ENCODE measurements at regions not wholly inside any gene's neighbourhood (a gene's known extent, or its start where the extent isn't known, plus 50 kb on each side); places are given as distances from the start of the nearest gene placed in this dataset.

GRCh38 chr13:97695684-97696083 is 257.8 kb upstream of the IPO5 start:
- Histone ChIP-seq H3K36me3 (ENCODE audit: control insufficient read depth, insufficient read depth, low read length) (no peaks in the 10 kb centered on the region), H3K4me3 (no peak overlapping the region), H3K4me1 (replicated peaks in 1 of 2; ENCODE audit: control insufficient read depth in 2 of 2, insufficient read depth in 2 of 2, low read length in 2 of 2) (no peaks in the 10 kb centered on the region), H3K9me3 (replicated peaks; ENCODE audit: control insufficient read depth, insufficient read depth, low read depth, low read length) (no peaks in the 10 kb centered on the region), H3K79me2 (ENCODE audit: control insufficient read depth, insufficient read depth, low read length) (no peaks in the 10 kb centered on the region), H2AFZ (ENCODE audit: low read depth, low read length) (no peak overlapping the region), H3K9ac (ENCODE audit: insufficient read depth in 1 of 2, low read depth in 2 of 2, low read length in 2 of 2) (no peak overlapping the region), H3K9me1 (ENCODE audit: control insufficient read depth, insufficient read depth, low read length) (no peaks in the 10 kb centered on the region), H3K27ac (ENCODE audit: extremely low read depth, low read depth, low read length) (no peak overlapping the region), H3K27me3 (ENCODE audit: control insufficient read depth in 2 of 2, insufficient read depth in 2 of 2, low read length in 2 of 2) (no peaks in the 10 kb centered on the region), H4K20me1 (replicated peaks; ENCODE audit: control insufficient read depth, insufficient read depth, low read length) (no peaks in the 10 kb centered on the region), H3K4me2 (ENCODE audit: insufficient read depth, low read length) (no peak overlapping the region)
- ATAC-seq (no peak), DNase-seq (ENCODE audit: extremely low read depth in 1 of 4, low spot score in 3 of 4) (no peak), FAIRE-seq (no peak)
- CTCF ChIA-PET (ENCODE audit: low intra/inter-chr PET ratio) = no interaction called here
- no TSS peak for BruUV-seq (replicated peaks)
- TF ChIP-seq ZNF232 (CRISPR knock-in tag; IDR thresholded peaks at IDR 0.05) (no peak), ARID1B (IDR thresholded peaks at IDR 0.05) (0 out of 2 replicates have a peak, but pooled peaks have one; percentile 10), FOSL1 (tag; conservative IDR thresholded peaks at IDR 0.05) (peak; percentile 40; the same call in 1 of the 2 replicates), ZBTB7A (IDR thresholded peaks at IDR 0.05; ENCODE audit: borderline replicate concordance, control insufficient read depth, low read depth, low read length) (no peak), ZNF77 (CRISPR knock-in tag; IDR thresholded peaks at IDR 0.05) (no peak)
- 0% methylated on average over 6 of the region's 6 CpGs for WGBS (ENCODE audit: insufficient coverage, low coverage, missing lambda C conversion rate)
- POLR2A ChIA-PET = no interaction called here
- intact Hi-C loops (cut with micrococcal nuclease) (no loop called here), in situ Hi-C loops (cut with MboI) (no loop called here)

- in situ Hi-C loops (cut with MboI) = no loop called here
- FAIRE-seq = no peak
- TF ChIP-seq ZNF174 (CRISPR knock-in tag; IDR thresholded peaks at IDR 0.05) (no peak), XRCC5 (IDR thresholded peaks at IDR 0.05; ENCODE audit: low read depth, low read length) (no peak), ZNF274 (IDR thresholded peaks at IDR 0.05; ENCODE audit: borderline replicate concordance, low read depth, low read length) (no peak), ZBTB8A (IDR thresholded peaks at IDR 0.05; ENCODE audit: partially characterized antibody) (no peak), ZNF398 (CRISPR knock-in tag; IDR thresholded peaks at IDR 0.05) (no peak), ATF3 (IDR thresholded peaks at IDR 0.05) (no peak), ATF3 (CRISPR knock-in tag; conservative IDR thresholded peaks at IDR 0.05) (no peak), BACH1 (tag; IDR thresholded peaks at IDR 0.05) (no peak), CBX2 (IDR thresholded peaks at IDR 0.05; ENCODE audit: insufficient read depth, low read length, poor library complexity, severe bottlenecking) (no peak)
These were observed 256.6 kb upstream of the IPO5 start for GRCh38 chr13:97696921-97697320.

More at GRCh38 chr13:97696921-97697320, 256.6 kb upstream of the IPO5 start:
- H3K27me3 ChIP-seq (ENCODE audit: control insufficient read depth in 2 of 2, insufficient read depth in 2 of 2, low read length in 2 of 2) = no peaks in the 10 kb centered on the region
- no peak for ATAC-seq
- no peaks in the 10 kb centered on the region for H4K20me1 ChIP-seq (replicated peaks; ENCODE audit: control insufficient read depth, insufficient read depth, low read length)
- no peak overlapping the region for H3K27ac ChIP-seq (ENCODE audit: extremely low read depth, low read depth, low read length)
- BruUV-seq (replicated peaks) = no TSS peak
- intact Hi-C loops (cut with micrococcal nuclease) = no loop called here
- H3K9me3 ChIP-seq (replicated peaks; ENCODE audit: control insufficient read depth, insufficient read depth, low read depth, low read length) = no peaks in the 10 kb centered on the region
- POLR2A ChIA-PET = no interaction called here
- H3K36me3 ChIP-seq (ENCODE audit: control insufficient read depth, insufficient read depth, low read length) = no peaks in the 10 kb centered on the region
- H3K4me2 ChIP-seq (ENCODE audit: insufficient read depth, low read length) = no peak overlapping the region
- H3K9ac ChIP-seq (ENCODE audit: insufficient read depth in 1 of 2, low read depth in 2 of 2, low read length in 2 of 2) = no peak overlapping the region
- H2AFZ ChIP-seq (ENCODE audit: low read depth, low read length) = no peak overlapping the region
- H3K4me3 ChIP-seq = no peak overlapping the region
- no peaks in the 10 kb centered on the region for H3K4me1 ChIP-seq (replicated peaks in 1 of 2; ENCODE audit: control insufficient read depth in 2 of 2, insufficient read depth in 2 of 2, low read length in 2 of 2)
- DNase-seq (ENCODE audit: extremely low read depth in 1 of 4, low spot score in 3 of 4) = no peak
- CTCF ChIA-PET (ENCODE audit: low intra/inter-chr PET ratio) = no interaction called here
- WGBS (ENCODE audit: insufficient coverage, low coverage, missing lambda C conversion rate) = 0% methylated on average over 2 of the region's 2 CpGs
- no peaks in the 10 kb centered on the region for H3K9me1 ChIP-seq (ENCODE audit: control insufficient read depth, insufficient read depth, low read length)
- H3K79me2 ChIP-seq (ENCODE audit: control insufficient read depth, insufficient read depth, low read length) = no peaks in the 10 kb centered on the region

All from K562 (cell line).